AG09309 (cell line): ENCODE measurements at regions not wholly inside any gene's neighbourhood (a gene's known extent, or its start where the extent isn't known, plus 50 kb on each side); places are given as distances from the start of the nearest gene placed in this dataset.
"Not testable (repeated sequence)": the region's sequence is repeated elsewhere in the genome, so short reads cannot be mapped to it uniquely, and the experiment has no call there.

Source experiments
- DNase-seq: peaks from one replicate; pipeline ENCODE4 v3.0.0-alpha.2; 2010; ENCODE audit warnings: low read depth
- H3K4me3 ChIP-seq: 2 replicates; pipeline ENCODE4 v1.5.1; 2011; ENCODE audit warnings: mild to moderate bottlenecking, low read depth, low read length, moderate library complexity; ENCODE audit not compliant: control insufficient read depth
- CTCF ChIP-seq: IDR thresholded peaks from 2 replicates; pipeline ENCODE4 v1.5.1; 2011; ENCODE audit warnings: mild to moderate bottlenecking, low read depth, low read length, inconsistent platforms; ENCODE audit not compliant: insufficient read depth, control insufficient read depth; ENCODE audit errors: missing control alignments

GRCh38 chr2:54040685-54041084 lies 69.9 kb upstream of the PSME4 start:
- no peak for DNase-seq
- H3K4me3 ChIP-seq = no peak overlapping the region
- no peak for TF ChIP-seq CTCF

- DNase-seq = no peak
These were observed 69.5 kb upstream of the PSME4 start for GRCh38 chr2:54040250-54040649.

GRCh38 chr2:54038835-54039234 lies 68.0 kb upstream of the PSME4 start:
- no peak overlapping the region for H3K4me3 ChIP-seq
- TF ChIP-seq CTCF = no peak
- no peak for DNase-seq

More at GRCh38 chr2:54040250-54040649, 69.5 kb upstream of the PSME4 start:
- H3K4me3 ChIP-seq = no peak overlapping the region
- TF ChIP-seq CTCF = no peak

GRCh38 chr2:54031288-54031687 lies 60.5 kb upstream of the PSME4 start:
- not testable (repeated sequence) for H3K4me3 ChIP-seq, DNase-seq

GRCh38 chr2:54030806-54031205 lies 60.0 kb upstream of the PSME4 start:
- DNase-seq = no peak
- no peak overlapping the region for H3K4me3 ChIP-seq
- no peak for TF ChIP-seq CTCF

- DNase-seq = no peak
- no peak for TF ChIP-seq CTCF
- no peak overlapping the region for H3K4me3 ChIP-seq
These were observed 59.6 kb upstream of the PSME4 start for GRCh38 chr2:54030396-54030741.

GRCh38 chr2:54029721-54030395 lies 59.1 kb upstream of the PSME4 start:
- TF ChIP-seq CTCF = no peak
- no peak overlapping the region for H3K4me3 ChIP-seq
- DNase-seq = no peak

GRCh38 chr2:54025463-54026075 lies 54.8 kb upstream of the PSME4 start:
- DNase-seq, H3K4me3 ChIP-seq: not testable (repeated sequence)
